ENCODE measurements at regions not wholly inside any gene's neighbourhood (a gene's known extent, or its start where the extent isn't known, plus 50 kb on each side); places are given as distances from the start of the nearest gene placed in this dataset.

- BruUV-seq (replicated peaks) = no TSS peak
- no peaks in the 10 kb centered on the region for H3K9me1 ChIP-seq (replicated peaks; ENCODE audit: control insufficient read depth, extremely low read depth, insufficient read depth, low read length)
- CTCF ChIA-PET = no interaction called here
- H3K27ac ChIP-seq (ENCODE audit: insufficient read depth, low read depth, low read length) = no peak overlapping the region
- no peak overlapping the region for H2AFZ ChIP-seq (ENCODE audit: low read depth, low read length)
- H3K4me3 ChIP-seq (replicated peaks in 1 of 3; ENCODE audit: insufficient read depth in 1 of 3, low read depth in 1 of 3, low read length in 3 of 3) = no peak overlapping the region
- H3K27me3 ChIP-seq (ENCODE audit: control insufficient read depth in 2 of 2, insufficient read depth in 2 of 2, low read length in 2 of 2) = no peaks in the 10 kb centered on the region
- no peaks in the 10 kb centered on the region for H3K36me3 ChIP-seq (ENCODE audit: control insufficient read depth in 2 of 2, extremely low read depth in 1 of 2, insufficient read depth in 2 of 2, low read length in 2 of 2)
- TF ChIP-seq POLR2AphosphoS5 (IDR thresholded peaks at IDR 0.05; ENCODE audit: insufficient read depth, low read depth, low read length) (no peak), MYC (IDR thresholded peaks at IDR 0.05; ENCODE audit: low read depth, low read length) (no peak), JUN (IDR thresholded peaks at IDR 0.05; ENCODE audit: borderline replicate concordance, insufficient read depth, insufficient read length, low read depth) (no peak), FOS (IDR thresholded peaks at IDR 0.05; ENCODE audit: borderline replicate concordance, insufficient read depth, low read length) (no peak), EZH2 (IDR thresholded peaks at IDR 0.05; ENCODE audit: borderline replicate concordance, low read depth, low read length, severe bottlenecking) (no peak), GATA2 (IDR thresholded peaks at IDR 0.05; ENCODE audit: insufficient read depth, insufficient read length, low read depth, low read length) (no peak), POLR2A (IDR thresholded peaks at IDR 0.05; ENCODE audit: low read depth, low read length) (no peak)
- TF ChIP-seq, protein P1, sequence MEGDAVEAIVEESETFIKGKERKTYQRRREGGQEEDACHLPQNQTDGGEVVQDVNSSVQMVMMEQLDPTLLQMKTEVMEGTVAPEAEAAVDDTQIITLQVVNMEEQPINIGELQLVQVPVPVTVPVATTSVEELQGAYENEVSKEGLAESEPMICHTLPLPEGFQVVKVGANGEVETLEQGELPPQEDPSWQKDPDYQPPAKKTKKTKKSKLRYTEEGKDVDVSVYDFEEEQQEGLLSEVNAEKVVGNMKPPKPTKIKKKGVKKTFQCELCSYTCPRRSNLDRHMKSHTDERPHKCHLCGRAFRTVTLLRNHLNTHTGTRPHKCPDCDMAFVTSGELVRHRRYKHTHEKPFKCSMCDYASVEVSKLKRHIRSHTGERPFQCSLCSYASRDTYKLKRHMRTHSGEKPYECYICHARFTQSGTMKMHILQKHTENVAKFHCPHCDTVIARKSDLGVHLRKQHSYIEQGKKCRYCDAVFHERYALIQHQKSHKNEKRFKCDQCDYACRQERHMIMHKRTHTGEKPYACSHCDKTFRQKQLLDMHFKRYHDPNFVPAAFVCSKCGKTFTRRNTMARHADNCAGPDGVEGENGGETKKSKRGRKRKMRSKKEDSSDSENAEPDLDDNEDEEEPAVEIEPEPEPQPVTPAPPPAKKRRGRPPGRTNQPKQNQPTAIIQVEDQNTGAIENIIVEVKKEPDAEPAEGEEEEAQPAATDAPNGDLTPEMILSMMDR (IDR thresholded peaks at IDR 0.05; ENCODE audit: extremely low read depth in 1 of 2, insufficient read depth in 1 of 2, low read depth in 1 of 2, low read length in 2 of 2) = no peak
- TF ChIP-seq, protein P2, sequence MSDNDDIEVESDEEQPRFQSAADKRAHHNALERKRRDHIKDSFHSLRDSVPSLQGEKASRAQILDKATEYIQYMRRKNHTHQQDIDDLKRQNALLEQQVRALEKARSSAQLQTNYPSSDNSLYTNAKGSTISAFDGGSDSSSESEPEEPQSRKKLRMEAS (IDR thresholded peaks at IDR 0.05; ENCODE audit: insufficient read depth, insufficient read length) = no peak
- dilution Hi-C loops (cut with MboI; ENCODE audit: extremely low pct_ligation_motif_present, low sequenced_read_pairs) (no loop called here), intact Hi-C loops (cut with micrococcal nuclease) (no loop called here)
- no peaks in the 10 kb centered on the region for H3K79me2 ChIP-seq (ENCODE audit: control insufficient read depth, insufficient read depth, low read length)
- H3K9me3 ChIP-seq (replicated peaks; ENCODE audit: control insufficient read depth, insufficient read depth, low read length) = no peaks in the 10 kb centered on the region
- H3K9ac ChIP-seq (replicated peaks; ENCODE audit: extremely low read depth, insufficient read depth, low read length) = no peak overlapping the region
- H3K4me1 ChIP-seq (ENCODE audit: control insufficient read depth, extremely low read depth, insufficient read depth, low read length) = no peaks in the 10 kb centered on the region
- no peak overlapping the region for H3K4me2 ChIP-seq (ENCODE audit: insufficient read depth, low read length)
- DNase-seq (ENCODE audit: low read depth, low spot score) (no peak), FAIRE-seq (no peak)
- POLR2A ChIA-PET = no interaction called here
- no peaks in the 10 kb centered on the region for H4K20me1 ChIP-seq (replicated peaks; ENCODE audit: control insufficient read depth, extremely low read depth, insufficient read depth, low read length)
These were observed 1328.7 kb upstream of the NXPH2 start for GRCh38 chr2:140108706-140109475.
